HCT116 (cell line): ENCODE measurements at regions not wholly inside any gene's neighbourhood (a gene's known extent, or its start where the extent isn't known, plus 50 kb on each side); places are given as distances from the start of the nearest gene placed in this dataset.

Experiments
- CTCF ChIP-seq, 3 experiments: fragments of 200-600 bp in 1 of 3; sonication (generic) in 1 of 3; IDR thresholded peaks in 2 of 3; conservative IDR thresholded peaks in 1 of 3; 2 replicates each; pipeline ENCODE4 v1.5.1; 2012 to 2017; ENCODE audit warnings: low read depth in 2 of 3, low read length in 2 of 3, antibody characterized with exemption in 1 of 3, borderline replicate concordance in 1 of 3, control low read depth in 1 of 3, mild to moderate bottlenecking in 1 of 3, mixed read lengths in 1 of 3, mixed run types in 1 of 3, moderate library complexity in 1 of 3; ENCODE audit not compliant: insufficient read depth in 1 of 3
- POLR2A ChIP-seq: IDR thresholded peaks from 2 replicates; pipeline ENCODE4 v1.7.0; 2011; ENCODE audit warnings: borderline replicate concordance; ENCODE audit not compliant: insufficient read depth, insufficient read length; ENCODE audit errors: extremely low read depth
- POLR2AphosphoS5 ChIP-seq: IDR thresholded peaks from 2 replicates; pipeline ENCODE4 v1.6.1; 2011; ENCODE audit warnings: mild to moderate bottlenecking, low read depth, low read length, moderate library complexity
- ZFX ChIP-seq: fragments of 450-650 bp; IDR thresholded peaks from 2 replicates; pipeline ENCODE4 v1.6.1; 2017

- TF ChIP-seq POLR2AphosphoS5 (no peak), CTCF (IDR thresholded peaks at IDR 0.05 in 2 of 3, conservative IDR thresholded peaks at IDR 0.05 in 1 of 3; ENCODE audit: borderline replicate concordance in 1 of 3, insufficient read depth in 1 of 3, low read depth in 2 of 3, low read length in 2 of 3) (no peak), ZFX (no peak), POLR2A (no peak)
Measured at GRCh38 chr14:98952593-98953350, 319.2 kb downstream of the BCL11B start.
